HAP-1 (cell line): ENCODE measurements at regions not wholly inside any gene's neighbourhood (a gene's known extent, or its start where the extent isn't known, plus 50 kb on each side); places are given as distances from the start of the nearest gene placed in this dataset.

ENCODE experiments used
- DNase-seq, 2 experiments: peaks; one replicate each; pipeline ENCODE4 v3.0.0-alpha.2; 2016 to 2020; ENCODE audit warnings: low spot score in 2 of 2
- H3K27me3 ChIP-seq: fragments of 250-450 bp; sonication (Bioruptor Pico); 2 replicates; pipeline ENCODE4 v1.5.1; 2020; ENCODE audit warnings: low read depth, mild to moderate bottlenecking, moderate library complexity
- H3K36me3 ChIP-seq: fragments of 250-450 bp; sonication (Bioruptor Pico); replicated peaks from 2 replicates; pipeline ENCODE4 v1.5.1; 2020; ENCODE audit warnings: mild to moderate bottlenecking
- H3K4me1 ChIP-seq: fragments of 250-450 bp; sonication (Bioruptor Pico); 2 replicates; pipeline ENCODE4 v1.5.1; 2020; ENCODE audit warnings: mild to moderate bottlenecking
- H3K4me3 ChIP-seq: fragments of 250-450 bp; sonication (Bioruptor Pico); 2 replicates; pipeline ENCODE4 v1.5.1; 2020; ENCODE audit warnings: mild to moderate bottlenecking, moderate library complexity
- H3K9me3 ChIP-seq: fragments of 250-450 bp; sonication (Bioruptor Pico); 2 replicates; pipeline ENCODE4 v1.5.1; 2020; ENCODE audit warnings: mild to moderate bottlenecking, moderate library complexity
- in situ Hi-C: fragments of 300-500 bp; cut with MboI; formaldehyde crosslinking; loops from 3 replicates; pipeline ENCODE4 v1.14.3; 2020; ENCODE audit warnings: low sequenced_read_pairs, inconsistent platforms, mixed read lengths

GRCh38 chr7:46153583-46153950, 232.5 kb upstream of the IGFBP3 start:
- H3K4me1 ChIP-seq: no peaks in the 10 kb centered on the region
- in situ Hi-C loops: no loop called here

DNA sequence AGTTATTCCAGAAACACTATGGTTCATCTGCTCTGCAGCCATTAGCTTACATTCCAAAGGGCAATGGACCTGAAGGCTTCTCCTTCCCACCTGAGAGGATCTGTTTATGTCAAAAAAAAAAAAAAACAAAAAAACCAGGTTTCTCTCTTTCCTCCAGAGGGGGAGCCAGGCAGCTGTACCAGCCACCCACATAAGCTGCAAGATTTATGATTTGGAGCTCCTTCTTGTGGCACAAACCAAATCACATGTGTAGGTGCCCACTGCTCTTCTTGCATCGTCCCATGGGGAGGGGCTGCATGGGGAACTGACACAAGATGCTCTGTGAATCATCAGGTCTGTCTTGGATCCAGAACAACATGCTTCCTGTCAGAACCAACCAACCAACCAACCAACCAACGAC, 231.6 kb upstream of the IGFBP3 start:
- DNase-seq: no peak
- H3K27me3 ChIP-seq: no peaks in the 10 kb centered on the region
- in situ Hi-C loops: no loop called here

More at GRCh38 chr7:46153583-46153950, 232.5 kb upstream of the IGFBP3 start:
- H3K36me3 ChIP-seq: no peaks in the 10 kb centered on the region
- H3K27me3 ChIP-seq: no peaks in the 10 kb centered on the region
- no peaks in the 10 kb centered on the region for H3K9me3 ChIP-seq
- DNase-seq: no peak
- H3K4me3 ChIP-seq: no peak overlapping the region

GRCh38 chr7:46150721-46151120, 229.6 kb upstream of the IGFBP3 start:
- Histone ChIP-seq H3K36me3 (no peaks in the 10 kb centered on the region), H3K4me1 (no peaks in the 10 kb centered on the region), H3K27me3 (no peaks in the 10 kb centered on the region), H3K9me3 (no peaks in the 10 kb centered on the region), H3K4me3 (no peak overlapping the region)
- no peak for DNase-seq
- in situ Hi-C loops: no loop called here

More for the DNA sequence above, 231.6 kb upstream of the IGFBP3 start:
- Histone ChIP-seq H3K9me3 (no peaks in the 10 kb centered on the region), H3K36me3 (no peaks in the 10 kb centered on the region), H3K4me3 (no peak overlapping the region), H3K4me1 (no peaks in the 10 kb centered on the region)

DNA sequence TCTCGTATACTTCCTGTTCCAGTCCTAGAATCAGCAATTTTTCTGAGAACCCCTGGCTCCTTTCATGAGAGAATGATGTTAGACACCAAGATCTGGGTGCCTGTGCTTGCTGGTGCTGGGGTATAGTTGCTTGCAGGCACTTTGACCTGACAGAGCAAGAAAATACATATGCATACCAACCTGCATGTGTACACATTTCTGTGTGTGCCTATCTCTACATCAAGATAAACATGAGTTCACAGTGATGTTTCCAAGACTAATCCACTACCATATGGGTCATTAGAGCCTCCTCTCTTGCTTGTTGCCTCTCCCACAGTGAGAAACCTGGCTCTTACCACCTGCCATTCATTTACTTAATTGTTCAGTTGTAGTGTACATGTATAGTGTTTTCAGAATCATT, 229.1 kb upstream of the IGFBP3 start:
- no peaks in the 10 kb centered on the region for H3K27me3 ChIP-seq
- in situ Hi-C loops: no loop called here
- DNase-seq: no peak
- no peaks in the 10 kb centered on the region for H3K4me1 ChIP-seq
- H3K4me3 ChIP-seq: no peak overlapping the region
- no peaks in the 10 kb centered on the region for H3K36me3 ChIP-seq
- no peaks in the 10 kb centered on the region for H3K9me3 ChIP-seq

- H3K36me3 ChIP-seq: no peaks in the 10 kb centered on the region
- in situ Hi-C loops: no loop called here
- H3K4me3 ChIP-seq: no peak overlapping the region
- no peaks in the 10 kb centered on the region for H3K9me3 ChIP-seq
- H3K4me1 ChIP-seq: no peaks in the 10 kb centered on the region
- no peaks in the 10 kb centered on the region for H3K27me3 ChIP-seq
- DNase-seq: no peak
Observed at GRCh38 chr7:46147871-46148270, 226.8 kb upstream of the IGFBP3 start.

GRCh38 chr7:46146454-46147255, 225.6 kb upstream of the IGFBP3 start:
- Histone ChIP-seq H3K4me1 (no peaks in the 10 kb centered on the region), H3K36me3 (no peaks in the 10 kb centered on the region), H3K4me3 (no peak overlapping the region), H3K27me3 (no peaks in the 10 kb centered on the region), H3K9me3 (no peaks in the 10 kb centered on the region)
- in situ Hi-C loops: no loop called here
- DNase-seq: no peak

- Histone ChIP-seq H3K27me3 (no peaks in the 10 kb centered on the region), H3K4me1 (no peaks in the 10 kb centered on the region), H3K9me3 (no peaks in the 10 kb centered on the region), H3K36me3 (no peaks in the 10 kb centered on the region), H3K4me3 (no peak overlapping the region)
- in situ Hi-C loops: no loop called here
- no peak for DNase-seq
Observed at GRCh38 chr7:46145412-46145811, 224.3 kb upstream of the IGFBP3 start.

DNA sequence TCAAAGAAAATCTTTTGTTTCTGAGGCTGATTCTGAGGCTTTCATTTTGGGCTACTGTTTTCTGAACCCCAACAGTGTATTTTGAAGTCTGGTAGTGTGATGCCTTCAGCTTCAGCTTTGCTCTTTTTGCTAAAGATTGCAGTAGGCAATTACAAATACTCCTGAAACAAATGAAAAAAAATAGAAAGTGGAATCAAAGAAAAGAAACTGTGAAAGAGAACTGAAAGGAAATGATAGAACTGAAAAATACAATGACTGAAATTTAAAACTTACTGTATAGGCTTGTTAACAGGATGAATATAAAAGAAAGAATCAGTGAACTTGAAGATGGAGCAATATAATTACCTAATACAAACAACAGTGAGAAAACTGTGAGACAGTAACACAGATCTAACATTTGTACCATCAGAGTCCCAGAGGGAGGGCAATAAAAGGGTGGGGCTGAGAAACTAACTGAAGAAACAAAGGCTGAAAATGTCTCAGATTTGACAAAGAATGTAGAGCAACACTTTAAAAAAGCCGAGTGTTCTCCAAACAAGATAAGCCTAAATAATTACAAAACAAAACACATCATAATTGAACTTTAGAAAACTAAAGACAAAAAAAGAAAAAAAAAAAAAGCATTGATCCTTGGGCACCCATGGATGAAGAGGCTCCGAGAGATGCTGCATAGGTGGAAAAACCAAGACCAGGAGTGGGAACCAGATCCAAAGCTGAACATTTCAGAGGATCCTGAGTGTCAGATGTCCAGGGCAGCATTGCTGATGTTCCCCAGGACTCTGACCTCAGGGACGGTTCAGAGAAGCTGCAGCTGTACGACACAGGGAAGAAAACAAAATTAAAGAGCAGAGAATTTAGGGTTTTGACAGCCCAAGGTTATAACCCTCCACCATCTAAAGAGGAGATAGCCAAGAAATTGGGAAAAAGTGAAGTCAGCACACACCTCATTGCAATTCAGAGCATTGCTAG, 223.2 kb upstream of the IGFBP3 start:
- Histone ChIP-seq H3K27me3 (no peaks in the 10 kb centered on the region), H3K36me3 (no peaks in the 10 kb centered on the region), H3K4me1 (no peaks in the 10 kb centered on the region), H3K4me3 (no peak overlapping the region), H3K9me3 (no peaks in the 10 kb centered on the region)
- no peak for DNase-seq
- in situ Hi-C loops: no loop called here

- in situ Hi-C loops: no loop called here
- no peak overlapping the region for H3K4me3 ChIP-seq
- no peaks in the 10 kb centered on the region for H3K36me3 ChIP-seq
- H3K27me3 ChIP-seq: no peaks in the 10 kb centered on the region
- DNase-seq: no peak
- no peaks in the 10 kb centered on the region for H3K4me1 ChIP-seq
- no peaks in the 10 kb centered on the region for H3K9me3 ChIP-seq
Observed at GRCh38 chr7:46143421-46143820, 222.3 kb upstream of the IGFBP3 start.

DNA sequence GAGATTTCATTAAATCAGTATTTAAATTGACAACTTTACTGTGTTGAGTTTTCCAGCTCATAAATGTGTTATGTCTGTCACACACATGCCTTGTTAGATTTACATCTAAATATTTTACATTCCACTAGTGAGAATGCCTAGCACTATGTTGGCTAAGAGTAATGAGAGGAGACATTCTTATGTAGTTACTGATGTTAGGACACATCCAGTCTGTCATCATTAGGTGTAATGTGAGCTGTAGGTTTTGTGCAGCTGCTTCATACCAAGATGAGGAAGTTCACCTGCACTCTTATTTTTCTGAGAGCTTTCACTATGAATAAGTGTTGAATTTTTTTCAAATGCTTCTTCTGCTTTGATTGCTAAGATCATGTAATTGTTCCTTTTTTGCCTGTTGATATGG, 218.0 kb upstream of the IGFBP3 start:
- no peak overlapping the region for H3K4me3 ChIP-seq
- no peaks in the 10 kb centered on the region for H3K27me3 ChIP-seq
- H3K36me3 ChIP-seq: no peaks in the 10 kb centered on the region
- in situ Hi-C loops: no loop called here
- no peak for DNase-seq
- H3K9me3 ChIP-seq: no peaks in the 10 kb centered on the region
- H3K4me1 ChIP-seq: no peaks in the 10 kb centered on the region

- no peaks in the 10 kb centered on the region for H3K4me1 ChIP-seq
- in situ Hi-C loops: no loop called here
Observed at GRCh38 chr7:46137725-46138124, 216.7 kb upstream of the IGFBP3 start.

DNA sequence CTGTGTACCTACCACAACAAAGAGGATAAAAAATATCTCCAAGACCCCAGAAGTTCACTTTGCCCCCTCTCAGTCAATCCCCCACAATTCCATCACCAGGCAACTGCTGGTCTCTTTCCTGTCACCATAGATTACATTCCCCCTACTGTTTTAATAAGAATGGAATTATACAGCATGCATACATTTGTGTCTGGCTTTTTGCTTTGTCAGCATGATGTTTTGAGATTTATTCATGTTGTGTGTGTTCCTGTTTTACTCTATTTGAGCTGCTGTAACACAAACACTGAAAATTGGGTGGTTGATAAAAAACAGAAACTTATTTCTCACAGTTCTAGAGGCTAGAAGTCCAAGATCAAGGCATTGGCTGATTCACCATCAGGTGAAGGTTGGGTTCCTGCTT, 214.5 kb upstream of the IGFBP3 start:
- Histone ChIP-seq H3K36me3 (no peaks in the 10 kb centered on the region), H3K4me3 (no peak overlapping the region), H3K27me3 (no peaks in the 10 kb centered on the region), H3K9me3 (no peaks in the 10 kb centered on the region), H3K4me1 (no peaks in the 10 kb centered on the region)
- no peak for DNase-seq
- in situ Hi-C loops: no loop called here

More at GRCh38 chr7:46137725-46138124, 216.7 kb upstream of the IGFBP3 start:
- Histone ChIP-seq H3K4me3 (no peak overlapping the region), H3K9me3 (no peaks in the 10 kb centered on the region), H3K27me3 (no peaks in the 10 kb centered on the region), H3K36me3 (no peaks in the 10 kb centered on the region)
- DNase-seq: no peak

DNA sequence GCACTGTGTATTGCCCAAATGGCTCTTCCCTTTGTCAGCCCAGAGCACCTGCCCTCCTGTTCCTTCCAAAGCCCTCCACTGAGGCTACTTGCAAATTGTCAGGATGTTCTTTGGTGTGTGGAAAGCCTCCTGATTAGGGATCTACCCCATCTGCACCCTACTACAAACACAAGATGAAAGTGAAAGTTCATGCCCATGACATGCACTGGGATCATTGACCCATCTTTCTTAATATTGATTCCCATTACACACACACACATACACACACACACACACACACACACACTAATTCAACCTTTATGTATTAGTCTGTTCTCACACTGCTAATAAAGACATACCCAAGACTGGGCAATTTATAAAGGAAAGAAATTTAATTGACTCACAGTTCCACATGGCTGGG, 213.7 kb upstream of the IGFBP3 start:
- no peaks in the 10 kb centered on the region for H3K27me3 ChIP-seq
- H3K9me3 ChIP-seq: no peaks in the 10 kb centered on the region
- DNase-seq: no peak
- in situ Hi-C loops: no loop called here
- H3K4me3 ChIP-seq: no peak overlapping the region
- no peaks in the 10 kb centered on the region for H3K36me3 ChIP-seq
- H3K4me1 ChIP-seq: no peaks in the 10 kb centered on the region

DNA sequence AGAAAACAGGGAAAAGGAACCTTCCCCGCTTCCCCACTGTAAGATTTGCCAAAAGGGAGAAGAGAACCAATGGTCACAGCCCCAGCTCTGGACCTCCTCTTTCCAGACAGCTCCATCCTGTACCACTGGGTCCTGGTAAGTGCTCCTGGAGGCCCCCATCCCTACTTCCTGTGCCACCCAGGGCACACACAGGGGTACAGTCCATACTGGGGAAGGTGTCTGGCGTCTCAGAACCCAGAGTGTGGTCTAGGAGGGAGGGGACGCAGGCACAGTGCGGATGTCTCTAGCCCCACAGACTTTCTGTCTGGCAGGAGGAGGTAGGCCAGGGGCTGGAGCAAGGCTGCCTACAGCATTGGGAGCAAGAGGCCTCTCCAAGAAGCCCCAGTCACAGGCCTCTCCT, 213.3 kb upstream of the IGFBP3 start:
- Histone ChIP-seq H3K4me1 (no peaks in the 10 kb centered on the region), H3K4me3 (no peak overlapping the region), H3K9me3 (no peaks in the 10 kb centered on the region), H3K27me3 (no peaks in the 10 kb centered on the region), H3K36me3 (no peaks in the 10 kb centered on the region)
- no peak for DNase-seq
- in situ Hi-C loops: no loop called here
